Nephron progenitor cell (in vitro differentiated cells): ENCODE measurements at regions not wholly inside any gene's neighbourhood (a gene's known extent, or its start where the extent isn't known, plus 50 kb on each side); places are given as distances from the start of the nearest gene placed in this dataset.

ENCODE experiments used
- DNase-seq: peaks from one replicate; pipeline ENCODE4 v3.0.0; 2021
- H3K27ac Mint-ChIP-seq: 2 replicates; pipeline ENCODE4 v1.8.0; 2021; ENCODE audit warnings: mild to moderate bottlenecking, moderate library complexity, mixed read lengths
- H3K27me3 Mint-ChIP-seq: 2 replicates; pipeline ENCODE4 v1.8.0; 2021; ENCODE audit warnings: mild to moderate bottlenecking, low read depth, mixed read lengths; ENCODE audit not compliant: poor library complexity
- H3K36me3 Mint-ChIP-seq: 2 replicates; pipeline ENCODE4 v1.8.0; 2021; ENCODE audit warnings: low read depth, mixed read lengths
- H3K4me1 Mint-ChIP-seq: 2 replicates; pipeline ENCODE4 v1.8.0; 2021; ENCODE audit warnings: mixed read lengths
- H3K4me3 Mint-ChIP-seq: 2 replicates; pipeline ENCODE4 v1.8.0; 2021; ENCODE audit warnings: mild to moderate bottlenecking, moderate library complexity, mixed read lengths
- H3K9me3 Mint-ChIP-seq: 2 replicates; pipeline ENCODE4 v1.8.0; 2021; ENCODE audit warnings: mild to moderate bottlenecking, moderate library complexity, mixed read lengths
- TF ChIP-seq, protein P1 (sequence below): fragments of 200-600 bp; sonication (generic); IDR thresholded peaks from 2 replicates; pipeline ENCODE4 v1.5.0; 2021; ENCODE audit warnings: antibody characterized with exemption

DNA sequence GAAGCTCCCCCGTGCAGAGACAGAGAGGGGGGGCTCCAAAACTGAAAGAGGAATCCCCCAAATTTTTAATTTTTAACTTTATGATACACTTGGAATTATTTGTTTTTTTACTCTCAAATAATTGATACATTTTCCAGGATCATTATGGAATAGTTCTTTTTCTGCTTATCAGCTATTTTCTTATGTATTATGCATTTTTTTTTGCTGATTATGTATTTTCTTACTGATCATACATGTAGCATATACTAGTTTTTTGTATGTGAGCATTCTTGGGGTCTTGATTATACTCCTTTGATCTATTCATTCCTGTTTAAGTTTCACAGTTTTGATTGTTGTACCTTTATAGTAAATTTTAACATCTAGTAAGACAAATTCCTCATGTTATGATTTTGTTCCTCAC, 55.5 kb upstream of the LDHB start:
- no peak overlapping the region for H3K4me3 Mint-ChIP-seq
- no peaks in the 10 kb centered on the region for H3K36me3 Mint-ChIP-seq
- TF ChIP-seq, protein P1, sequence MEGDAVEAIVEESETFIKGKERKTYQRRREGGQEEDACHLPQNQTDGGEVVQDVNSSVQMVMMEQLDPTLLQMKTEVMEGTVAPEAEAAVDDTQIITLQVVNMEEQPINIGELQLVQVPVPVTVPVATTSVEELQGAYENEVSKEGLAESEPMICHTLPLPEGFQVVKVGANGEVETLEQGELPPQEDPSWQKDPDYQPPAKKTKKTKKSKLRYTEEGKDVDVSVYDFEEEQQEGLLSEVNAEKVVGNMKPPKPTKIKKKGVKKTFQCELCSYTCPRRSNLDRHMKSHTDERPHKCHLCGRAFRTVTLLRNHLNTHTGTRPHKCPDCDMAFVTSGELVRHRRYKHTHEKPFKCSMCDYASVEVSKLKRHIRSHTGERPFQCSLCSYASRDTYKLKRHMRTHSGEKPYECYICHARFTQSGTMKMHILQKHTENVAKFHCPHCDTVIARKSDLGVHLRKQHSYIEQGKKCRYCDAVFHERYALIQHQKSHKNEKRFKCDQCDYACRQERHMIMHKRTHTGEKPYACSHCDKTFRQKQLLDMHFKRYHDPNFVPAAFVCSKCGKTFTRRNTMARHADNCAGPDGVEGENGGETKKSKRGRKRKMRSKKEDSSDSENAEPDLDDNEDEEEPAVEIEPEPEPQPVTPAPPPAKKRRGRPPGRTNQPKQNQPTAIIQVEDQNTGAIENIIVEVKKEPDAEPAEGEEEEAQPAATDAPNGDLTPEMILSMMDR, result no peak
- peaks cover 26% of the 10 kb centered on the region for H3K4me1 Mint-ChIP-seq
- DNase-seq, result no peak
- no peaks in the 10 kb centered on the region for H3K9me3 Mint-ChIP-seq
- peaks cover 3% of the 10 kb centered on the region for H3K27me3 Mint-ChIP-seq
- H3K27ac Mint-ChIP-seq, result no peak overlapping the region

DNA sequence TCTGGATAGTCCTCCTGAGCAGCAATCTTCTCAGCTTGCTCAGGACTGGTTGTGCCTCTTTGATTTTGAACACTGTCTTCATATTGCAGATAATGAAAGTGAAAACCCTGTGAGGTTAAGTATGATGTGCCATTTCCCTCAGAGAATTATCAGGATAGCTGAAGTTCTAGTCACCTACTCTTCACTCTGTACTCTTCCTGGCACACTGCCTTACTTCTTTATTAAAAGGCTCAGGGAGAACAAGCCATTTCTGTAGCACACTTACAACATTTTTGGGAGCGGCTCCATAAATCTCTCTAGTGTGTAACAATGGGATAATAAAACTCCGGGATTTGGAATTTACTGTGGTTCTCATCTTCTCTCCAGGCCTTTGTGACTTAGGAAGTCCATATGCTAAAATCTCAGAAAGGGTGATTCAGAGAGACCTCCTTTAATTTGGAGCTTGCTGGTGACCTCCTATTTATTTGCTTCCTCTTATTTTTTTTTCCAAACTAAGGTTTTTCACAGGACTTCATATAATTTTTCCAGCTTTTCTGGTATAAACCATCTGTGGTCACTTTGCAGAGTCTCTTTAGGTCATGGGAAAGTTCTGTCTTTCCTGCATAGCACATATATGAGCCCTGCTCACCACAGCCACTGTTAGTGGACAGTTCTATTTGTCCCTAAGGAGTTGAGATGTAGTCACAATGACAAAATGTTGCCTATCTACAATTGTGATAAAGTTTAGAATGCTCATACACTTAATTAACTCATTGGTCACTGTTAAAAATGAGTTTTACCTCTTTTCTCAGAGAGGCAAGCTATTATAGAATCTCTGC, 53.5 kb upstream of the LDHB start:
- peaks cover 5% of the 10 kb centered on the region for H3K9me3 Mint-ChIP-seq
- TF ChIP-seq, protein P1, result no peak
- no peaks in the 10 kb centered on the region for H3K36me3 Mint-ChIP-seq
- no peak for DNase-seq
- H3K27me3 Mint-ChIP-seq, result peaks cover 2% of the 10 kb centered on the region
- H3K4me1 Mint-ChIP-seq, result peaks cover 26% of the 10 kb centered on the region
- peak overlapping the region; percentile 74 for H3K27ac Mint-ChIP-seq
- no peak overlapping the region for H3K4me3 Mint-ChIP-seq
